Ishikawa (cell line): ENCODE measurements at regions not wholly inside any gene's neighbourhood (a gene's known extent, or its start where the extent isn't known, plus 50 kb on each side); places are given as distances from the start of the nearest gene placed in this dataset.

Experiments used
- CEBPB ChIP-seq: IDR thresholded peaks from 2 replicates; pipeline ENCODE4 v1.6.1; 2012
- CREB1 ChIP-seq: IDR thresholded peaks from 2 replicates; pipeline ENCODE4 v1.6.1; 2012; ENCODE audit warnings: low read depth
- EGR1 ChIP-seq: IDR thresholded peaks from 2 replicates; pipeline ENCODE4 v1.6.1; 2012
- EP300 ChIP-seq: IDR thresholded peaks from 2 replicates; pipeline ENCODE4 v1.6.1; 2012; ENCODE audit warnings: borderline replicate concordance
- FOXM1 ChIP-seq: IDR thresholded peaks from 2 replicates; pipeline ENCODE4 v1.6.1; 2012; ENCODE audit warnings: low read depth, borderline replicate concordance
- MAX ChIP-seq: IDR thresholded peaks from 2 replicates; pipeline ENCODE4 v1.6.1; 2012
- NFIC ChIP-seq: IDR thresholded peaks from 2 replicates; pipeline ENCODE4 v1.6.1; 2012
- RAD21 ChIP-seq: IDR thresholded peaks from 2 replicates; pipeline ENCODE4 v1.6.1; 2012; ENCODE audit warnings: low read depth
- REST ChIP-seq: IDR thresholded peaks from 2 replicates; pipeline ENCODE4 v1.6.1; 2012; ENCODE audit warnings: low read depth, mild to moderate bottlenecking
- TAF1 ChIP-seq: IDR thresholded peaks from 2 replicates; pipeline ENCODE4 v1.6.1; 2012; ENCODE audit warnings: low read depth, mild to moderate bottlenecking
- TCF12 ChIP-seq: IDR thresholded peaks from 2 replicates; pipeline ENCODE4 v1.6.1; 2012; ENCODE audit warnings: low read depth
- TEAD4 ChIP-seq: IDR thresholded peaks from 2 replicates; pipeline ENCODE4 v1.6.1; 2012
- USF1 ChIP-seq: IDR thresholded peaks from 2 replicates; pipeline ENCODE4 v1.6.1; 2012
- YY1 ChIP-seq: IDR thresholded peaks from 2 replicates; pipeline ENCODE4 v1.6.1; 2012; ENCODE audit warnings: low read depth
- ZBTB7A ChIP-seq: IDR thresholded peaks from 2 replicates; pipeline ENCODE4 v1.6.1; 2012; ENCODE audit warnings: low read depth

- TF ChIP-seq RAD21 (no peak), MAX (no peak), NFIC (no peak), TAF1 (no peak), FOXM1 (no peak), USF1 (no peak), CREB1 (no peak), TEAD4 (no peak), ZBTB7A (no peak), YY1 (no peak), REST (no peak), CEBPB (no peak), TCF12 (no peak), EGR1 (no peak), EP300 (no peak)
These were observed 56.8 kb downstream of the MPP7 start for GRCh38 chr10:28246023-28246422.

DNA sequence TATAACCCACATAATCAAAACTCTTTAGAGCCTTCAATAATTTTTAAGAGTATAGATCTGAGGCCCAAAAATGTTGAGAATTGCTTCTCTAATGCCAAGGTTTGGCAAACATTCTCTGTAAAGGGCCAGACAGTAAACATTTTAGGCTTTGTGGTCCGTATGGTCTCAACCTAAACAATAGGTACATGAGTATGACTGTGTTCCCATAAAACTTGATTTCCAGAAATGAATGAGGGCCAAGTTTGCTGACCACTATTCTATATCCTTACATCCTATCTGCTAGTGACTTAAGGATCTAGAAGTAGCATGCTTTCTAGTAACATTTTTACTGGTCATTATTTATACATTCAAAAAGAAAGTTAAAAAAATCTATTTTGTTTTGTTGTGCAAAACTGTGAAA is 58.9 kb downstream of the MPP7 start:
- TF ChIP-seq FOXM1, result no peak
- no peak for TF ChIP-seq MAX
- no peak for TF ChIP-seq EP300
- TF ChIP-seq NFIC, result no peak
- no peak for TF ChIP-seq TAF1
- no peak for TF ChIP-seq CREB1

- no peak for TF ChIP-seq CREB1
- no peak for TF ChIP-seq ZBTB7A
- TF ChIP-seq TAF1, result no peak
- TF ChIP-seq NFIC, result no peak
- no peak for TF ChIP-seq CEBPB
- TF ChIP-seq USF1, result no peak
- TF ChIP-seq EGR1, result no peak
- TF ChIP-seq YY1, result no peak
- no peak for TF ChIP-seq MAX
- TF ChIP-seq REST, result no peak
- TF ChIP-seq TCF12, result no peak
- TF ChIP-seq TEAD4, result no peak
These were observed 60.2 kb downstream of the MPP7 start for GRCh38 chr10:28242555-28243204.

- TF ChIP-seq RAD21 (peak; percentile 94), YY1 (no peak), CREB1 (no peak), REST (no peak)
These were observed 61.0 kb downstream of the MPP7 start for GRCh38 chr10:28241741-28242399.
